Heart right ventricle (tissue), 16 donors: ENCODE measurements at regions not wholly inside any gene's neighbourhood (a gene's known extent, or its start where the extent isn't known, plus 50 kb on each side); places are given as distances from the start of the nearest gene placed in this dataset.
"Not testable (repeated sequence)": the region's sequence is repeated elsewhere in the genome, so short reads cannot be mapped to it uniquely, and the experiment has no call there.

ENCODE experiments used
- ATAC-seq, 8 donors: fragments of 200-7000 bp; cut with Tn5 transposase; one replicate each; pipeline ENCODE4 v1.9.1; 2020; ENCODE audit warnings: mild to moderate bottlenecking in 8 of 8, moderate library complexity in 8 of 8, moderate number of reproducible peaks in 1 of 8
- DNase-seq, 2 donors: peaks; one replicate each; pipeline ENCODE4 v3.0.0-alpha.2; 2020
- H3K27ac ChIP-seq, 10 donors: fragments of 200-600 bp; sonication (generic) in 2 of 10; one replicate each; pipeline versions ENCODE4 v1.5.0 to v1.8.0; 2020 to 2022; ENCODE audit warnings: mild to moderate bottlenecking in 3 of 10
- H3K27me3 ChIP-seq, 7 donors: fragments of 200-600 bp; one replicate each; pipeline ENCODE4 v1.8.0; 2021 to 2022; ENCODE audit warnings: mild to moderate bottlenecking in 2 of 7
- H3K36me3 ChIP-seq, 9 donors: fragments of 200-600 bp; sonication (generic) in 1 of 9; one replicate each; pipeline versions ENCODE4 v1.5.0 to v1.8.0; 2020 to 2022; ENCODE audit warnings: mild to moderate bottlenecking in 2 of 9
- H3K4me1 ChIP-seq, 9 donors: fragments of 200-600 bp; sonication (generic) in 1 of 9; one replicate each; pipeline versions ENCODE4 v1.5.0 to v1.8.0; 2020 to 2022; ENCODE audit warnings: mild to moderate bottlenecking in 4 of 9
- H3K4me3 ChIP-seq, 10 donors: fragments of 200-600 bp; sonication (generic) in 2 of 10; one replicate each; pipeline versions ENCODE4 v1.5.0 to v1.8.0; 2020 to 2022; ENCODE audit warnings: mild to moderate bottlenecking in 7 of 10, moderate library complexity in 2 of 10
- H3K9me3 ChIP-seq, 11 donors: fragments of 200-600 bp in 10 of 11; sonication (generic) in 2 of 11; one replicate each; pipeline versions ENCODE4 v1.5.0 to v1.8.0; 2013 to 2022; ENCODE audit warnings: mild to moderate bottlenecking in 2 of 11, control low read depth in 1 of 11, moderate library complexity in 1 of 11
- CTCF ChIP-seq, 9 donors: fragments of 200-600 bp; sonication (generic) in 2 of 9; IDR thresholded peaks; one replicate each; pipeline versions ENCODE4 v1.5.0 to v1.8.0; 2021 to 2022; ENCODE audit warnings: antibody characterized with exemption in 9 of 9, mild to moderate bottlenecking in 5 of 9, moderate library complexity in 1 of 9
- WGBS, 2 donors: extraction: QIAGEN DNeasy Blood & Tissue Kit; methylation state at CpG; one replicate each; pipeline ENCODE4 v1.1.7; 2013; ENCODE audit warnings: inconsistent platforms in 1 of 2; 5-methylcytosine and 5-hydroxymethylcytosine counted together
- intact Hi-C, 10 donors: fragments of 100-400 bp; cut with DNase I; formaldehyde crosslinking; loops; one replicate each; pipeline versions ENCODE4 v1.11.1 to v1.14.2; 2022
- donor health status: Arrhythmogenic right ventricular cardiomyopathy.
- donor health status: ischemic (EF 13 %, LVEDD 7.1; RV severe dilation, severe dysfunction).
- donor health status: healthy with polysubstance abuse.
- donor health status: DM: no; HTN: yes; CAD: no.
- donor health status: DM: no; HTN: no; CAD: no.
- donor health status: ischemic (EF 25% LVEDD 6.9; RV normal size, moderate dysfunction).
- donor health status: ischemic (EF 25% LVEDD 5.7; RV mildly dilated, moderate dysfunction).
- donor health status: healthy.
- donor health status: DM: yes; HTN: yes; CAD: no.
- donor health status: Ischemic cardiomyopathy.
- donor health status: ischemic (EF 35%, LVEDD 5.7; RV mildly dilated, moderate dysfunction).
- donor health status: nonischemic (EF 11% LVEDD 7.7; RV severe dilation, severe dysfunction).
- donor health status: DM: yes; HTN: yes; CAD: no.
- donor health status: PGD.
- donor health status: ischemic (EF 29% LVEDD 5.4; RV normal size, mild dysfunction).
- donor health status: nonischemic (EF 23%, LVEDD 6.1; RV moderate dilation, normal function).

DNA sequence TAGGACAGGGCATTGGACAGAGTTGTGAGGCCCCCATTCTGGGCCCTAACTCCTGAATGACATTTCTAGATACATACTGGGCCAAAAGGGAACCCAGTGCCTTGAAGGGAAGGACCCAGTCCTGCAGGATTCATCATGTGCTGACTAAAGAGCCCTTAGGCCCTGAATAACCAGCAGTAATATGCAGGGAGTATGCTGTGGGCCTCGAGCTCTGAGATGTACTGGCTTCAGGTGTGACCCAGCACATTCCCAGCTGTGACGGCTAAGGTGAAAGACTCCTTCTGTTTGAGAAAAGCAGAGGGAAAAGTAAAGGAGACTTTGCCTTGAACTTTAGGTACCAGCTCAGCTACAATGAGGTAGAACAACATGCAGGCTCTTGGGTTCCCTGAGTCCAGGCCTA is 138.2 kb upstream of the HUWE1 start:
- H3K9me3 ChIP-seq = no peaks in the 10 kb centered on the region
- no peaks in the 10 kb centered on the region for H3K36me3 ChIP-seq
- TF ChIP-seq CTCF (IDR thresholded peaks at IDR 0.05) = no peak
- ATAC-seq = no peak
- no peak overlapping the region for H3K27ac ChIP-seq
- H3K4me3 ChIP-seq = no peak overlapping the region
- WGBS, 2 donors = 65 to 68% methylated on average over 2 of the region's 2 CpGs
- no peak for DNase-seq
- no peaks in the 10 kb centered on the region for H3K4me1 ChIP-seq
- H3K27me3 ChIP-seq = no peaks in the 10 kb centered on the region
- intact Hi-C loops = no loop called here

DNA sequence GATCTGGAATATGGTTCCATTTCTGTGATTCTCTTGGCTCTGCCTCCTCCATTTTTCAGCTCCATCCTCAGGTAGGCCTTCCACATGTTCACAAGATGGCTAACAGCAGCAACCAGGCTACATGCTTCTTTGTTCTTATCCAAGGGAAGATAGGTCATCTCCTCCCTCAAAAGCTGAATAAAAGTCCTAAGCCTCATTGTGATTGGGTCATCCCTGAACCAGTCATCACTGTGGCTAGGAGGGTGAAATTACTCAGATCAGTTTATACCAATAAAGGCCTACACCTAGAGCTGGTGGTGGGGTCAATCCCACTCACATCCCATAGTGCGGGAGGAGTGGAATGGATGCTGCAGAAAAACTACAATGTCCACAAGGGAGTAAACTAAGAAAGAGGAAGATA is 131.6 kb upstream of the HUWE1 start:
- H3K4me1 ChIP-seq, H3K4me3 ChIP-seq, H3K27ac ChIP-seq, H3K27me3 ChIP-seq, H3K36me3 ChIP-seq, intact Hi-C loops, DNase-seq, ATAC-seq, H3K9me3 ChIP-seq: not testable (repeated sequence)
- whole genome bisulfite sequencing, 2 donors = 100% methylated on average over 1 of the region's 1 CpG

- H3K27ac ChIP-seq = no peak overlapping the region
- intact Hi-C loops = no loop called here
- WGBS, 2 donors = 56 to 65% methylated on average over 3 of the region's 3 CpGs
Measured at GRCh38 chrX:53817548-53817947, 131.0 kb upstream of the HUWE1 start.

DNA sequence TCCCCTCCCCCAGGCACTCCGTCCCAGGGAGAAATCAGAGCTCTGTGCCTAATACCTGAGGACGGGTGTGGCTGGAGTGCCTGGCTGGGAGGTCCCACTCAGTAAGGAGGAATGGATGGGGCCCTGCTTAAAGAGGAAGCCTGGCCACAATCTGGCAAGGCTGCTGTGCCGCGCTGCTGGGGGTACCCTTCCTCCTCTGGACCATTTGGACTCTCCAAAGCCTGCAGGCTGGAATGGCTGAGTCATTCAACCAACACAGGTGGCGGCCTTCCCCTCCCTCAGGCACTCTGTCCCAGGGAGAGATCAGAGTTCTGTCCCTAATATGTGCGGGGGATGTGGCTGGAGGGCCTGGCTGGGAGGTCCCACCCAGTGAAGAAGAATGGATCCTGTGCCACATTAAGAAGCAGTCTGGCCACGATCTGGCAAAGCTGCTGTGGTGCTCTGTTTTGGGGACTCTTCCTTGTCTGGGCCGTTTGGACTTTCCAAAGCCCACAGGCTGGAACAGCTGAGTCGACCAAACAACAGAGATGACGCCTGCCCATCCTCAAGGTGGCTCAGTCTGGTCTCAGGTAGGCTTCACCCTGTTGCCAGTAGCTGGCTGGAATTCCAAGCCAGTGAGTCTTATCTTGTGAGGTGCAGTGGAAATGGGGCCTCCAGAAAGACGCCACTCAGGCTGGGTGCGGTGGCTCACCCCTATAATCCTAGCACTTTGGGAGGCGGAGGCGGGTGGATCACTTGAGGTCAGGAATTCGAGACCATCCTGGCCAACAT is 127.3 kb upstream of the HUWE1 start:
- H3K27me3 ChIP-seq = peaks cover 0 to 6% (median 0%) of the 10 kb centered on the region in 7 donors
- DNase-seq (no peak), ATAC-seq (no peak)
- no peak overlapping the region for H3K27ac ChIP-seq
- intact Hi-C loops = no loop called here
- H3K4me1 ChIP-seq = no peaks in the 10 kb centered on the region
- 89% methylated on average over 14 to 15 of the region's 15 CpGs for WGBS, 2 donors
- H3K9me3 ChIP-seq = no peaks in the 10 kb centered on the region
- H3K36me3 ChIP-seq = no peaks in the 10 kb centered on the region
- TF ChIP-seq CTCF (IDR thresholded peaks at IDR 0.05) = no peak
- H3K4me3 ChIP-seq = no peak overlapping the region

More at GRCh38 chrX:53817548-53817947, 131.0 kb upstream of the HUWE1 start:
- ATAC-seq = no peak
- Histone ChIP-seq H3K27me3 (peaks cover 0 to 6% (median 0%) of the 10 kb centered on the region in 7 donors), H3K36me3 (no peaks in the 10 kb centered on the region), H3K4me3 (no peak overlapping the region), H3K9me3 (no peaks in the 10 kb centered on the region), H3K4me1 (no peaks in the 10 kb centered on the region)
- no peak for DNase-seq
- TF ChIP-seq CTCF (IDR thresholded peaks at IDR 0.05) = no peak

- TF ChIP-seq CTCF (IDR thresholded peaks at IDR 0.05) = no peak
- Histone ChIP-seq H3K36me3 (no peaks in the 10 kb centered on the region), H3K9me3 (peaks cover 0 to 17% (median 0%) of the 10 kb centered on the region in 11 donors), H3K4me3 (no peak overlapping the region), H3K4me1 (no peaks in the 10 kb centered on the region), H3K27me3 (peaks cover 0 to 29% (median 0%) of the 10 kb centered on the region in 7 donors), H3K27ac (no peak overlapping the region)
- ATAC-seq = no peak
- whole genome bisulfite sequencing, 2 donors = 92 to 98% methylated on average over 3 of the region's 3 CpGs
- DNase-seq = no peak
- intact Hi-C loops = no loop called here
Measured at GRCh38 chrX:53798281-53798680, 111.8 kb upstream of the HUWE1 start.
